Prostate gland (tissue), 2 donors: ENCODE measurements at regions not wholly inside any gene's neighbourhood (a gene's known extent, or its start where the extent isn't known, plus 50 kb on each side); places are given as distances from the start of the nearest gene placed in this dataset.
"Not testable (repeated sequence)": the region's sequence is repeated elsewhere in the genome, so short reads cannot be mapped to it uniquely, and the experiment has no call there.

ENCODE experiments used
- DNase-seq: peaks from one replicate; pipeline ENCODE4 v3.0.0-alpha.2; 2019; ENCODE audit warnings: low spot score
- H3K27ac ChIP-seq, 2 donors: fragments of 200-600 bp; sonication (generic); 2 replicates each; pipeline ENCODE4 v1.5.1; 2017 to 2019
- H3K27me3 ChIP-seq: fragments of 200-600 bp; sonication (generic); replicated peaks from 2 replicates; pipeline ENCODE4 v1.5.1; 2019; ENCODE audit not compliant: insufficient read depth
- H3K36me3 ChIP-seq, 2 donors: fragments of 200-600 bp; sonication (generic); 1 replicate in 1 of 2; 2 replicates in 1 of 2; pipeline versions ENCODE4 v1.5.1 to v1.8.1; 2017 to 2019
- H3K4me1 ChIP-seq: fragments of 200-600 bp; sonication (generic); replicated peaks from 2 replicates; pipeline ENCODE4 v1.5.1; 2019
- H3K4me3 ChIP-seq, 2 donors: fragments of 200-600 bp; sonication (generic); 2 replicates each; pipeline ENCODE4 v1.5.1; 2017 to 2019
- H3K9me3 ChIP-seq: fragments of 200-600 bp; sonication (generic); 2 replicates; pipeline ENCODE4 v1.5.1; 2017
- CTCF ChIP-seq, 4 experiments: fragments of 200-600 bp in 2 of 4; fragments of 450-650 bp in 2 of 4; sonication (generic) in 2 of 4; IDR thresholded peaks; 1 replicate in 3 of 4; 2 replicates in 1 of 4; pipeline ENCODE4 v1.5.1; 2016 to 2019; ENCODE audit warnings: antibody characterized with exemption in 4 of 4, mild to moderate bottlenecking in 2 of 4, moderate library complexity in 2 of 4
- POLR2A ChIP-seq: fragments of 450-650 bp; IDR thresholded peaks from one replicate; pipeline ENCODE4 v1.6.1; 2016; ENCODE audit warnings: antibody characterized with exemption, mild to moderate bottlenecking
- POLR2AphosphoS5 ChIP-seq: sonication (generic); formaldehyde crosslinking; IDR thresholded peaks from one replicate; pipeline ENCODE4 v1.6.1; 2017; ENCODE audit warnings: antibody characterized with exemption
- WGBS: methylation state at CpG from one replicate; pipeline ENCODE4 v1.1.5; 2018; 5-methylcytosine and 5-hydroxymethylcytosine counted together
- intact Hi-C: fragments of 100-400 bp; cut with DNase I; formaldehyde crosslinking; loops from one replicate; pipeline ENCODE4 v1.14.2; 2022

DNA sequence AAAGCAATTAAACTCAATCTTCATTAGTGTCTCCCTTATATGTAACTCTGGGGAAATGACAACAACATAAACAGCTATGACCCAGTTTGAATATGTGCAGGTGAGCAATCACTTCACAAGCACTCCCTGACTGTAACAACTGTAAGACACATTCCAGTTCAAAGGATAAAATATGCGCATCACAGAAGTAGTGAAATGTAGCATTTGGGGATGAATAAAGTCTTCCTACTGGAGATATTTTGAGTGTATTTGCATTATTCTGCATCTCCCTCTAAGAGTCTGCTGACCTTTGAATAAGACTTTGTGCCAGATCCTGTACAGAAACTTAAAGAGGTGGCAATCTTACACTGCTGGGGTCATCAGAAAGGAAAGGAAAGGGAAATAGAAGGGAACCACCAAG lies 179.5 kb upstream of the TBX18 start:
- intact Hi-C loops: no loop called here
- WGBS: 91% methylated on average over 1 of the region's 1 CpG
- no peak for DNase-seq
- H3K4me3 ChIP-seq: no peak overlapping the region
- no peak overlapping the region for H3K27ac ChIP-seq
- H3K36me3 ChIP-seq: no peaks in the 10 kb centered on the region
- TF ChIP-seq POLR2AphosphoS5 (no peak), POLR2A (no peak), CTCF (IDR thresholded peaks at IDR 0.05) (no peak)
- H3K27me3 ChIP-seq: no peaks in the 10 kb centered on the region
- H3K9me3 ChIP-seq: no peaks in the 10 kb centered on the region
- H3K4me1 ChIP-seq: no peaks in the 10 kb centered on the region

DNA sequence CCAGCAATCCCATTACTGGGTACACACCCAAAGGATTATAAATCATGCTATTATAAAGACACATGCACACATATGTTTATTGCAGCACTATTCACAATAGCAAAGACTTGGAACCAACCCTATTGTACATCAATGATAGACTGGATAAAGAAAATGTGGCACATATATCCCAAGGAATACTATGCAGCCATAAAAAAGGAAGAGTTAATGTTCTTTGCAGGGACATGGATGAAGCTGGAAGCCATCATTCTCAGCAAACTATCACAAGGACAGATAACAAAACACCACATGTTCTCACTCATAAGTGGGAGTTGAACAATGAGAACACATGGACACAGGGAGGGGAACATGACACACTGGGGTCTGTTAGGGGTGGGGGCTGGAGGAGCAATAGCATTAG lies 177.2 kb upstream of the TBX18 start:
- H3K4me3 ChIP-seq, H3K27ac ChIP-seq, DNase-seq, H3K27me3 ChIP-seq, H3K9me3 ChIP-seq, intact Hi-C loops, H3K36me3 ChIP-seq, H3K4me1 ChIP-seq: not testable (repeated sequence)

GRCh38 chr6:84929212-84929611 lies 164.8 kb upstream of the TBX18 start:
- DNase-seq: no peak
- TF ChIP-seq CTCF (IDR thresholded peaks at IDR 0.05) (no peak), POLR2AphosphoS5 (no peak), POLR2A (no peak)
- H3K4me1 ChIP-seq: no peaks in the 10 kb centered on the region
- no peaks in the 10 kb centered on the region for H3K27me3 ChIP-seq
- no peaks in the 10 kb centered on the region for H3K36me3 ChIP-seq
- no peaks in the 10 kb centered on the region for H3K9me3 ChIP-seq
- intact Hi-C loops: no loop called here
- WGBS: 73% methylated on average over 1 of the region's 1 CpG
- no peak overlapping the region for H3K4me3 ChIP-seq
- no peak overlapping the region for H3K27ac ChIP-seq

- intact Hi-C loops: no loop called here
- no peaks in the 10 kb centered on the region for H3K36me3 ChIP-seq
- TF ChIP-seq POLR2A: no peak
- TF ChIP-seq CTCF (IDR thresholded peaks at IDR 0.05): no peak
- TF ChIP-seq POLR2AphosphoS5: no peak
- no peak overlapping the region for H3K27ac ChIP-seq
- H3K27me3 ChIP-seq: no peaks in the 10 kb centered on the region
- H3K4me1 ChIP-seq: no peaks in the 10 kb centered on the region
- no peak overlapping the region for H3K4me3 ChIP-seq
- no peak for DNase-seq
- no peaks in the 10 kb centered on the region for H3K9me3 ChIP-seq
Measured at GRCh38 chr6:84927551-84927950, 163.2 kb upstream of the TBX18 start.

DNA sequence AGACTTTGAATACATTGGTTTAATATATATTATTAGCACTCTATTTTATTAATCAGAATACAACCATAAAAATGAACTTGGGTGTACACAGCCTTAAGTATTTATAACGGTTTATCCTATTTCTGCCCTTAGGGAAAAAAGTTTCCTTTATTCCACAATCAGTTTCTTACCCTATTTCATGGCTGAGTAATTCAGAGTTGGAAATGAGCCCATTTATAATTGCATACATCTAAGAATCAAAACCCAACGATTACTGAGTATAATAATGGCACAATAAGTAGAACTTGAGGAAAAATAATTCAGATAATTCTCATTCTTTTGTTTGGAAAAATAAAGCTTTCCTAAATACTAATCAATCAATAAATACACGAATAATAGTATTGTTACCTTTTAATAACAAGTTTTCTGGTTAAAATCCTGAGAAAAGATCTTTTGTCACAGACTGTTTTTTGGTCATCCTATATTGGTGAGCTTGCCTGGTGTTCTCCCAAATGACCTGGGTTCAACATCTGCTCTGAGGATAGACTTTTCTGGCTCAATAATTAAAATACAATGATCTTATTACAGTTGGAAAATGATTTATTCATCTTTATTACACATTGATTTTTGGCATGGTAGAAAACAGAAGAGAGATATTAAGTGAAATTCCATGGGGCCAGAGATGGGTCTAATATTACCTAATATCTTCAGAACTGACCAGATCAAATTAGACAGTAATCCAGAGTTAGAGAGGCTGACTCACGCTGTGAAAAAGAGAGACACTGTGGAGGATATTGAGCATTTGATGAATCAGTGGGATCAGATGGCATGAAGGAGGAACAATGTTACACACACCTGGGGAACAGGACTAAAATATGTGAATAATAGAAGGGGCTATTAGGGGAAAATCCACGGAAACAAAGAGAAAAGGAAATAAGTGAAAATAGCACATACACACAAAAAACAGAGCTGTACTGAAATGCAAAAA lies 162.1 kb upstream of the TBX18 start:
- DNase-seq: no peak
- intact Hi-C loops: no loop called here
- no peaks in the 10 kb centered on the region for H3K4me1 ChIP-seq
- no peaks in the 10 kb centered on the region for H3K27me3 ChIP-seq
- no peaks in the 10 kb centered on the region for H3K36me3 ChIP-seq
- H3K9me3 ChIP-seq: no peaks in the 10 kb centered on the region
- TF ChIP-seq POLR2AphosphoS5: no peak
- no peak for TF ChIP-seq CTCF (IDR thresholded peaks at IDR 0.05)
- TF ChIP-seq POLR2A: no peak
- no peak overlapping the region for H3K27ac ChIP-seq
- no peak overlapping the region for H3K4me3 ChIP-seq
- 57% methylated on average over 5 of the region's 5 CpGs for WGBS
